WTC11 (cell line): ENCODE measurements at regions not wholly inside any gene's neighbourhood (a gene's known extent, or its start where the extent isn't known, plus 50 kb on each side); places are given as distances from the start of the nearest gene placed in this dataset.

ENCODE experiments used
- CTCF ChIP-seq: fragments of 200-600 bp; IDR thresholded peaks from 2 replicates; pipeline ENCODE4 v1.8.0; 2022; ENCODE audit warnings: antibody characterized with exemption
- FOXP1 ChIP-seq: sonication (generic); formaldehyde crosslinking; IDR thresholded peaks from 2 replicates; pipeline ENCODE4 v1.8.0; 2022; ENCODE audit warnings: missing genetic modification reagents, mild to moderate bottlenecking, moderate library complexity, borderline replicate concordance
- IRF2 ChIP-seq: sonication (generic); formaldehyde crosslinking; IDR thresholded peaks from 2 replicates; pipeline ENCODE4 v1.8.0; 2022; ENCODE audit warnings: low read depth, missing genetic modification reagents, borderline replicate concordance
- NR2C2 ChIP-seq: sonication (generic); formaldehyde crosslinking; IDR thresholded peaks from 2 replicates; pipeline ENCODE4 v1.8.0; 2022; ENCODE audit warnings: mild to moderate bottlenecking, missing genetic modification reagents
- NR3C1 ChIP-seq: sonication (generic); formaldehyde crosslinking; conservative IDR thresholded peaks from 2 replicates; pipeline ENCODE4 v1.8.1; 2023; ENCODE audit warnings: low read depth, mild to moderate bottlenecking, missing genetic modification reagents
- STAT6 ChIP-seq: sonication (generic); formaldehyde crosslinking; conservative IDR thresholded peaks from 2 replicates; pipeline ENCODE4 v1.8.1; 2023; ENCODE audit warnings: mild to moderate bottlenecking, low read depth, missing genetic modification reagents, moderate library complexity

GRCh38 chr2:226320076-226320948, 479.3 kb downstream of the IRS1 start:
- no peak for TF ChIP-seq CTCF
- no peak for TF ChIP-seq NR3C1
- TF ChIP-seq STAT6 (CRISPR knock-in tag): no peak
- no peak for TF ChIP-seq FOXP1
- no peak for TF ChIP-seq IRF2 (CRISPR knock-in tag)
- TF ChIP-seq NR2C2 (CRISPR knock-in tag): no peak
